ENCODE measurements at regions not wholly inside any gene's neighbourhood (a gene's known extent, or its start where the extent isn't known, plus 50 kb on each side); places are given as distances from the start of the nearest gene placed in this dataset.

DNA sequence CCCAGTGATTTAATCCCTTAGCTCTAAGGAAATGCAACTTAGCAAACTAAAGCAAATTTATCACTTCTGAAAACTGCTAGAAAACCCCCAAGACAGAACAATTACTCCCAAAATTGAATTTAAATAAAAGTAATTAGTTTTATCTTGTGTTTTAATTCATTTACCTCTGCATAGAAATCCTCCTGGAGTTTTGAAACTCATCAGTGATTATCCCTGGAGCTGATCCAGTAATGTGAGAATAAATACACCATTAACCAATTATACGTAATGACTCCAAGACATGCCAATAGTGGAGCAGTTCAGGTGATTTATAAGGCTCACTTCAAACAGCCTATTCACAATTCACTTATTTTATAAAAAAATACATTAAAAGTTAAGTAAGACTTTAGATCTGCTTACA, 855.3 kb upstream of the FLRT2 start:
- H3K27me3 ChIP-seq = no peaks in the 10 kb centered on the region
- no peaks in the 10 kb centered on the region for H3K36me3 ChIP-seq
- no peak overlapping the region for H3K27ac ChIP-seq
- DNase-seq (no peak), ATAC-seq (no peak)
- WGBS, 4 donors = 76 to 96% (median 87%) methylated on average over 1 of the region's 1 CpG
- intact Hi-C loops (cut with DNase I) = no loop called here
- no peak overlapping the region for H3K4me3 ChIP-seq
- no peaks in the 10 kb centered on the region for H3K4me1 ChIP-seq
- no peak for TF ChIP-seq POLR2A (IDR thresholded peaks at IDR 0.05)
- TF ChIP-seq, protein P1, sequence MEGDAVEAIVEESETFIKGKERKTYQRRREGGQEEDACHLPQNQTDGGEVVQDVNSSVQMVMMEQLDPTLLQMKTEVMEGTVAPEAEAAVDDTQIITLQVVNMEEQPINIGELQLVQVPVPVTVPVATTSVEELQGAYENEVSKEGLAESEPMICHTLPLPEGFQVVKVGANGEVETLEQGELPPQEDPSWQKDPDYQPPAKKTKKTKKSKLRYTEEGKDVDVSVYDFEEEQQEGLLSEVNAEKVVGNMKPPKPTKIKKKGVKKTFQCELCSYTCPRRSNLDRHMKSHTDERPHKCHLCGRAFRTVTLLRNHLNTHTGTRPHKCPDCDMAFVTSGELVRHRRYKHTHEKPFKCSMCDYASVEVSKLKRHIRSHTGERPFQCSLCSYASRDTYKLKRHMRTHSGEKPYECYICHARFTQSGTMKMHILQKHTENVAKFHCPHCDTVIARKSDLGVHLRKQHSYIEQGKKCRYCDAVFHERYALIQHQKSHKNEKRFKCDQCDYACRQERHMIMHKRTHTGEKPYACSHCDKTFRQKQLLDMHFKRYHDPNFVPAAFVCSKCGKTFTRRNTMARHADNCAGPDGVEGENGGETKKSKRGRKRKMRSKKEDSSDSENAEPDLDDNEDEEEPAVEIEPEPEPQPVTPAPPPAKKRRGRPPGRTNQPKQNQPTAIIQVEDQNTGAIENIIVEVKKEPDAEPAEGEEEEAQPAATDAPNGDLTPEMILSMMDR (IDR thresholded peaks at IDR 0.05) = no peak
- H3K9me3 ChIP-seq = no peaks in the 10 kb centered on the region

DNA sequence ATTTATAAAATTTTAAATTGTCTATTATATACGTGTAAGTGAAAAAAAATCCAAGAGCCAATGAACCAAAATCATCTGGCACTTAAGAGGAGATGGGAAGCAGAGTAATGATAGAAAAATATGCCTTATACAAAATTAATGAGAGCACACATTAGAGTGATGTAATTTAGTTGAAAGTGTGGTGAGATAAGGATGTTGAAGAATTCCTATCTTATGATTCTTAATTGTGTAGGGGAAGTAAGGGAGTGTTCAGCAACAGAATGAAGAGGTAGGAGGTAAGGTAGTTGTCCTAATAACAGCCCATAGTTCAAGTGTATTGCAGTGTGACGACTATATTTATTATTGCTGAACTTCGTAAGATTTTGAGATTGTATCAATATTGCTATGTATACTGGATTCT, 843.4 kb upstream of the FLRT2 start:
- H3K27ac ChIP-seq = no peak overlapping the region
- no peak for TF ChIP-seq POLR2A (IDR thresholded peaks at IDR 0.05)
- TF ChIP-seq, protein P1 (IDR thresholded peaks at IDR 0.05) = no peak
- ATAC-seq (no peak), DNase-seq (no peak)
- H3K36me3 ChIP-seq = no peaks in the 10 kb centered on the region
- no peak overlapping the region for H3K4me3 ChIP-seq
- H3K9me3 ChIP-seq = peaks cover 0 to 6% (median 0%) of the 10 kb centered on the region in 12 donors
- WGBS, 4 donors = 57 to 89% (median 66%) methylated on average over 3 of the region's 3 CpGs
- no peaks in the 10 kb centered on the region for H3K4me1 ChIP-seq
- intact Hi-C loops (cut with DNase I) = no loop called here
- no peaks in the 10 kb centered on the region for H3K27me3 ChIP-seq

DNA sequence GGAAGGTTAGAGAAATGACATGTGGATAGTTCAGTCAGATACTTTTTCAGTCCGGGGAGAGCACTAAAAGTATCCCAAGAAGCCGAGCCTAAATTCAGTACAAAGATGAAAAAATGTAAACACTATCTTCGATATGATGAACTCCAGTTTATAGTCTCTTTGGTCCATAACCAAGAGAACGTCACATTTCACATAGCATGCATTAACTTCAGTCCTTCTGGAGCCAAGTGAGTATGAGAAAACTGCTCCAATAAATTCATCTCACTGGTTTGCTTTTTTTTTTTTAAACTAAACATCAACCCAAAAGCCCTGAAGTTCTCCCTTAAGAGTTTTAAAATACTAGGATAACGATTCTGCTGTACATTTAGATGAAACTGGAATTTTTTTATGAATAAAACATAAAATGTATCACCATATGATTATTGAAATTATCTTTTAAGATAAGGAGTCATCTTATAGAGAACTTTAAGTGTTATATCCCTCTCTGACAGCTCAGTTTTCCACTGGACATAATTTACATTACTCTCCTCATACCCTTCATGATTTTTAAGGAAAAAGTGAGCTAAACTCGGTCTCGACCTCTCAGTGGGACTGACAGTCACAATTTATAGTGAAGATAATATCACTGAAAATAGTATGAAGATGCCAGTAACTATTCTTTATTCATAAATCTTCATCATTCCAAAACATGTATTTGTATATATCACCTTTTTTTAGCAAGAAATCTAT, 841.5 kb upstream of the FLRT2 start:
- WGBS, 4 donors = 78 to 80% (median 79%) methylated on average over 7 of the region's 7 CpGs
- ATAC-seq (no peak), DNase-seq (no peak)
- intact Hi-C loops (cut with DNase I) = no loop called here
- Histone ChIP-seq H3K9me3 (peaks cover 0 to 6% (median 0%) of the 10 kb centered on the region in 12 donors), H3K27me3 (no peaks in the 10 kb centered on the region), H3K36me3 (no peaks in the 10 kb centered on the region), H3K27ac (peak overlapping the region in 1 of 12 donors; percentile 38), H3K4me3 (no peak overlapping the region), H3K4me1 (no peaks in the 10 kb centered on the region)
- TF ChIP-seq, protein P1 (IDR thresholded peaks at IDR 0.05) = no peak
- no peak for TF ChIP-seq POLR2A (IDR thresholded peaks at IDR 0.05)

DNA sequence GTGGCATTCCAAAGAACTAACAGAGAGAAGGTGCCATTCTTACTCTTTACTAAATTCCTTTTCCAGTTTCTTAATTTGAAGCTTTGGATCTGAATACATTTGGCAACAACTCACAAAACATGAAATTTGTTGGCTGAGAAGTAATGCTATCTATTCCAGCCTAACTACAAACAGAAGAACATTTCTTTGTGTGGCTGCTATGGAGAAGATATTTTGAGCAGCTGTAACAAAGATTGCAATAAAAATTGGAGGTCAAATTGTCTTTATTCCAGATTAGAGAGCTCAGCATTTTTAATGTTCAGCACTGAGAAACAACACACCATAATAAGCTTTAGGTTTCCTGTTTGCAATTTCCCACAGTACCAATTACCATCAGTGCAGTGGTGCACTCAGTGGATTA, 835.8 kb upstream of the FLRT2 start:
- no peak for ATAC-seq
- TF ChIP-seq POLR2A (IDR thresholded peaks at IDR 0.05) = no peak
- TF ChIP-seq, protein P1 (IDR thresholded peaks at IDR 0.05) = no peak

More for the DNA sequence above, 835.8 kb upstream of the FLRT2 start:
- peaks cover 0 to 5% (median 0%) of the 10 kb centered on the region in 12 donors for H3K4me1 ChIP-seq
- DNase-seq = no peak
- H3K4me3 ChIP-seq = no peak overlapping the region
- H3K9me3 ChIP-seq = no peaks in the 10 kb centered on the region
- no peak overlapping the region for H3K27ac ChIP-seq
- H3K36me3 ChIP-seq = no peaks in the 10 kb centered on the region
- H3K27me3 ChIP-seq = no peaks in the 10 kb centered on the region
- intact Hi-C loops (cut with DNase I) = no loop called here
